Activated CD4-positive, alpha-beta T cell treated with anti-CD3 and anti-CD28 coated beads for 48 hours (primary cell): ENCODE measurements at regions not wholly inside any gene's neighbourhood (a gene's known extent, or its start where the extent isn't known, plus 50 kb on each side); places are given as distances from the start of the nearest gene placed in this dataset.
"Not testable (repeated sequence)": the region's sequence is repeated elsewhere in the genome, so short reads cannot be mapped to it uniquely, and the experiment has no call there.

Source experiments
- DNase-seq: peaks from one replicate; pipeline ENCODE4 v3.0.0-alpha.2; 2020

GRCh38 chr2:60230596-60230995 is 322.9 kb downstream of the BCL11A start:
- DNase-seq: no peak

DNA sequence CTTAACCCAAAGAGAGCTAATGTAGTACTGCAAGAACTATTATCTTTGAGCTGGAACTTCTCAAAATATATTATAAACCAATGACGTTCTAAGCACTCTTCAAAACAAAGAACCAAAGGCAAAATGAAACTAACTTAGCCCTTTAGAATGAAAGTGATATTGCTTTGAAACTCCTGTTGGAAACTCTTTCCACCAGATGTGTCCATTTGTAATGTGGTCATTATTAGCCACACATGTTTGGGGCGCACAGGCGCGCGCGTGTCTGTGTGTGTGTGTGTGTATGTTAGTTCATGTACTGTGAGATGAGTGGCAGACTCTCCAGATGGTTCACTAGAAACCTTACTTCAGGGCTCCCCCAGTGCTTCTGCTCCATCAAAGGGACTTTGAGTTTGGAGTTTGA is 323.4 kb downstream of the BCL11A start:
- DNase-seq: no peak

DNA sequence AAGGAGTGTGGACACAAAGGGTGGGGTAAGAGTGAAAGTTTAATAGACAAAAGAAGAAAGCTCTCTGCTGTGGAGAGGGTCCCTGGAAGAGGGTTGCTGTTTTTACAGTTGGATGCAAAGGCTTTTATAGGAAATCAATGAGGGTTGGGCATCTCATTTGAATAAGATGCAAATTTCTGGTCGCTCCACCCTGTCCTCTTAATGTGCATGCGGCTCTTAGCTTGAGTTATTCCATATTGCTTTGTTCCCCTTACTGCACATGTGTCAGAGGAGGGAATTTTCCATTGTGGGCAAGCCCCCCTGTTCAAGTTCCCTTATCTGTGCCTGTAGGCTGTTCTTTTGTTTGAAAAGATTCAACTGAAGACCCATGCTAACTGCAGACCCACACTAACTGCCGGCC is 326.5 kb downstream of the BCL11A start:
- DNase-seq: no peak

DNA sequence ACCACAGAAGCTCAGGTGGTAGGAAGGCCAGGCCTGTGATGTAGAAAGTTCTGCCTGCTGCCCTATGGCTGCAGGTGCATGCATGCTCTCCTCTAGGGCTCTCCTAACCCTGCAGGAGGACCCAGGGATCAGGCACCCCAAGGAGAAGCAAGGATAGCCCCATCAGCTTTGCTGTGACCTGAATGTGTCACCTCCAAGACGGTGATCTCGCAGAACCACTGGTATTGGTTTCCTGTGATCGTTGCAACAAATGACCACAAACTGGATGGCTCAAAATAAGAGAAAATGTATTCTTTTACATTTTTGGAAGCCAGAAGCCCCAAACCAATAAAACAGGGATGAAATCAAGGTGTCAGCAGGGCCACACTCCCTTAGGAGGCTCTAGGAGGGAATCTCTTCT is 327.3 kb downstream of the BCL11A start:
- DNase-seq: no peak

DNA sequence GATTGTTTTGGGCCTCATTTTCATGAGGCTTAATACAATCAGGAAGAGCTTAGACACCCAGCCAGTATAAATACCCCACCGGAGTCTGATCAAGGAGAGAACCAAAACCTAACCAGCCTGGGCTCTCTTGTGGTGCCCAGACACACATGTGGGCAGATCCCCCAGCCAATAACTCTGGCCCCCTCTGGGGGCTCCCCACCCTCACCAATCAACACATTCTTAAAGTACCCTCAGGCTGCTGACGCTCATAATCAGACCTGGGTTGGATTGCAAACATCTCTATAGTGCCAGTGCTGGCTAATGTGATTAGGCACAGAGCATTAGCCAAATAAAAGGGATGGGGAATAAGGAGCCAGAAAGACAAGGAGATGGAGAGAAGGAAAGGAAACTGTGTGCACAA is 329.6 kb downstream of the BCL11A start:
- no peak for DNase-seq

- no peak for DNase-seq
Observed at GRCh38 chr2:60221098-60221497, 332.4 kb downstream of the BCL11A start.

DNA sequence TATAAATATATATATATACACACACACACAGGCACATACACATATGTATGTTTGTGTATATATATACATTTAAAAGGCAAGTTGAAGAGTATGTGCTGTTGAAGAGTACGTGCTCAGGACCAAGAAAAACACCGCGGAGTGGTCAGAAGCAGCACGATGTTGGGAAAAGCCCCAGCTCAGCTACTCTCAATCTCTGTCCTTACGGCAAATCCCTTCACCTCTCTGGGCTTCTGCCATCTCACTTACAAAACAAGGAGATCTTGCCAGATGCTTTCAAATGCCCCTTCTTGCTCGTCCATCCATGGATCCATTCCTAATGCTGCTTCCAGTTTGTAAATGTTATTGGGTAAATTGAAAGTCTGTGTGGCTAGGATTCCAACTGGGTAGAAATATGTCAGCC is 333.9 kb downstream of the BCL11A start:
- DNase-seq: no peak

GRCh38 chr2:60216452-60216995 is 336.9 kb downstream of the BCL11A start:
- no peak for DNase-seq

GRCh38 chr2:60215386-60215901 is 338.0 kb downstream of the BCL11A start:
- no peak for DNase-seq

DNA sequence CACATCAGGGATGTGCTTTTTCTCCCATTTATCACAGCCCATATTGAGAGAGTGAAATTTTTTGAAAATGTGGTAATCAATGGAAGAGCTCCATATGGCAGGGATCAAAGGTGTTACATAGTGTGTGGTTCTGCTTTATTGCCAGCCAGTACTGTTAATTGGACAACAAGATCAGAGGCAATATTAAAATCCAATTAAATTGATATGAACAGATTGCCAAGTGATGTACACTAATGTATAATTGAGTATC is 338.9 kb downstream of the BCL11A start:
- no peak for DNase-seq

- DNase-seq: no peak
Observed at GRCh38 chr2:60213865-60214625, 339.4 kb downstream of the BCL11A start.

- no peak for DNase-seq
Observed at GRCh38 chr2:60212181-60212945, 341.1 kb downstream of the BCL11A start.

DNA sequence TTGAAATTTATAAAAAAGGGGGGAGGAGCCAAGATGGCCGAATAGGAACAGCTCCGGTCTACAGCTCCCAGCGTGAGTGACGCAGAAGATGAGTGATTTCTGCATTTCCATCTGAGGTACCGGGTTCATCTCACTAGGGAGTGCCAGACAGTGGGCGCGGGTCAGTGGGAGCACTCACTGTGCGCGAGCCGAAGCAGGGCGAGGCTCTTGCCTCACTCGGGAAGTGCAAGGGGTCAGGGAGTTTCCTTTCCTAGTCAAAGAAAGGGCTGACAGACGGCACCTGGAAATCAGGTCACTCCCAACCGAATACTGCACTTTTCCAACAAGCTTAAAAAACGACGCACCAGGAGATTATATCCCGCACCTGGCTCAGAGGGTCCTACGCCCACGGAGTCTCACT is 364.4 kb downstream of the BCL11A start:
- DNase-seq: not testable (repeated sequence)

GRCh38 chr2:60175290-60175689 is 378.2 kb downstream of the BCL11A start:
- no peak for DNase-seq

- no peak for DNase-seq
Observed at GRCh38 chr2:60174146-60174545, 379.3 kb downstream of the BCL11A start.

- no peak for DNase-seq
Observed at GRCh38 chr2:60172801-60173200, 380.7 kb downstream of the BCL11A start.

DNA sequence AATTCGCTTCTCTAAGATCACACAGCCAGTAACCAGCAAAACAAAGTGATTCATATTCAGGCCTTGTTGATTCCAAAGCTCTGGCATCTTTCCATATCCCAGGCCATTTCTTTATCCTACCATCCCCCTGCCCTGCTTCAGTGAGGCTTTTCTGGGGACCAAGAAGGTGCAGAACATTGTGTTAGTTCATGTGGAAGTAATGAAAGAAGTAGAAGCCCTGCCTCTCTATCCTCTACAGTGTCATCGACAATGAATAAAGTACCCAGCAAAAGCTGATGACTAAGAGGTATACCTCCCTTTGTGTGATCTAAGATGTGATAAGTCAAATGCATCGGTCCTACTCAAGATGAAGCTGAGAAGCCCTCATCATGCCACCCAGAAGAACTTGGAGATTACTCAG is 383.2 kb downstream of the BCL11A start:
- DNase-seq: no peak

GRCh38 chr2:60168247-60168646 is 385.2 kb downstream of the BCL11A start:
- no peak for DNase-seq

DNA sequence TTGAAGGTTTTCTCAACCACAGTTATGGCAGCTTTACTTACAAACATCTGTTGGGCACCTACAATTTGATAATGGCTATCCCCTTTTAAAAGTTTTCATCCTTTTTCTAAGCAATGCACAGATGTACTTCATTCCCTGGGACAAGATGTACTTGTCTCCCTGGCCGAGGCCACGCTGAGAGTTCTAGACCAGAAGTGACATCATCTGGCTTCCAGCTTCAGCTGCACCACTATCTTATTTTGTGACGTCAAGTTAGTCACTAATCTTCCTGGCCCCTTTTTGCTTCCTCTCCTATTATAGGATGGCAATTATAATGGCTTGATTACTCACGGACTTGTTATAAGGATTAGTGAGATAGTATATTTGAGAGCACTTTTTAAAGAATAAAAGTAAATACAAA is 386.4 kb downstream of the BCL11A start:
- no peak for DNase-seq

DNA sequence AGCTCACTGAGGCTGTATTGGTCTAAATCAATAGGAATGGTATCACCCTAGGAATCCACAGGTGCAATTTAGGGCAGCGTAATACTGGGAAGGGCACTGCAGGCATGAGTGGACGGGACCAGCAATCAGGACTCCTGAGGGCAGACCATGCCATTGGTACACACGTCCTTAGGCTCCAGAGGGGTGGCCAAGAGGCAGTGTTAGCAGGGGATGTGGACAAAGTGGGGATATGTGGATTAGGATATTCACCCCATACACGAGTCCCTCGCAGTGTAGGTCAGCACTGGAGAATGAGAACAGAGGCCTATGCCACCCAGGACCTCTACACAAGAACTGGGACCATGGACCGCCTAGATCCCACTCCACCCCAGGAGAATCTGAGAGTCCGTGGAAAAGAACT is 389.8 kb downstream of the BCL11A start:
- no peak for DNase-seq

- no peak for DNase-seq
Observed at GRCh38 chr2:60159519-60159918, 393.9 kb downstream of the BCL11A start.

DNA sequence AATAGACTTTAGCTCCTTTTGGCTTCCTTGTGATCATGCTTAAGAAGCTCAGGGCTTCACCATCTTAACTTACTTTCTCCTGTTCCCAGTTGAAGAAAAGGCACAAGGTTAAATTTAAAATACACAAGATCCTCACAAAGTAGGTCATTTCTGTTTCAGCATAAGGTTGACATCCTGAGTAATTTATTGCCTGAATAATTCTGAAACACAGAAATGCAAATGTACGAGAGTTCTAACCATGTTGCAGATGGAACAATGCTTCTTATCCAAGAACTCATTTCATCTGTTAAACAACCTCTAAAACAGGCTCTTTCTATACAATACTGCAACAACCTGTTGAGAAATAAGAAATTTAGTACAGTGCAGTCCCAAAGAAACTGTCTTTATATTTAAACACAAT is 395.2 kb downstream of the BCL11A start:
- no peak for DNase-seq

- DNase-seq: no peak
Observed at GRCh38 chr2:60157283-60157682, 396.2 kb downstream of the BCL11A start.

GRCh38 chr2:60154142-60154541 is 399.3 kb downstream of the BCL11A start:
- DNase-seq: no peak
